GM12864 (cell line): ENCODE measurements at regions not wholly inside any gene's neighbourhood (a gene's known extent, or its start where the extent isn't known, plus 50 kb on each side); places are given as distances from the start of the nearest gene placed in this dataset.

Experiments
- DNase-seq: peaks from one replicate; pipeline ENCODE4 v3.0.0-alpha.2; 2011; ENCODE audit warnings: low read depth
- H3K4me3 ChIP-seq: 2 replicates; pipeline ENCODE4 v1.5.1; 2011; ENCODE audit warnings: mild to moderate bottlenecking, low read depth, low read length, control low read depth
- CTCF ChIP-seq: IDR thresholded peaks from 2 replicates; pipeline ENCODE4 v1.5.1; 2011; ENCODE audit warnings: low read depth, mild to moderate bottlenecking, moderate library complexity, low read length, control low read depth, inconsistent platforms; ENCODE audit errors: missing control alignments

- no peak for DNase-seq
- TF ChIP-seq CTCF = no peak
- no peak overlapping the region for H3K4me3 ChIP-seq
Measured at GRCh38 chr18:29154758-29155725, 978.1 kb upstream of the CDH2 start.

GRCh38 chr18:29154196-29154757, 977.3 kb upstream of the CDH2 start:
- no peak for TF ChIP-seq CTCF

GRCh38 chr18:29153091-29153490, 976.2 kb upstream of the CDH2 start:
- no peak for TF ChIP-seq CTCF
- DNase-seq = no peak
- H3K4me3 ChIP-seq = no peak overlapping the region

More at GRCh38 chr18:29154196-29154757, 977.3 kb upstream of the CDH2 start:
- no peak for DNase-seq
- H3K4me3 ChIP-seq = no peak overlapping the region

GRCh38 chr18:29147944-29148343, 971.0 kb upstream of the CDH2 start:
- DNase-seq = no peak
- TF ChIP-seq CTCF = no peak
- no peak overlapping the region for H3K4me3 ChIP-seq

- no peak for DNase-seq
- TF ChIP-seq CTCF = no peak
- no peak overlapping the region for H3K4me3 ChIP-seq
Measured at GRCh38 chr18:29146068-29146467, 969.1 kb upstream of the CDH2 start.

- no peak overlapping the region for H3K4me3 ChIP-seq
- no peak for TF ChIP-seq CTCF
- no peak for DNase-seq
Measured at GRCh38 chr18:29140590-29140989, 963.7 kb upstream of the CDH2 start.
